ENCODE measurements at regions not wholly inside any gene's neighbourhood (a gene's known extent, or its start where the extent isn't known, plus 50 kb on each side); places are given as distances from the start of the nearest gene placed in this dataset.

- TF ChIP-seq CTCF (IDR thresholded peaks at IDR 0.05; ENCODE audit: unreplicated experiment) = no peak
- no peak for DNase-seq (ENCODE audit: low spot score)
- Mint-ChIP-seq H3K27me3 (ENCODE audit: unreplicated experiment) (peaks cover 1% of the 10 kb centered on the region), H3K4me1 (ENCODE audit: unreplicated experiment) (peaks cover 14% of the 10 kb centered on the region), H3K36me3 (ENCODE audit: low read depth, unreplicated experiment) (no peaks in the 10 kb centered on the region), H3K4me3 (ENCODE audit: unreplicated experiment) (no peak overlapping the region), H3K9me3 (ENCODE audit: unreplicated experiment) (no peaks in the 10 kb centered on the region), H3K27ac (ENCODE audit: unreplicated experiment) (no peak overlapping the region)
Observed at GRCh38 chr3:43199645-43200306, 86.6 kb upstream of the SNRK start.

DNA sequence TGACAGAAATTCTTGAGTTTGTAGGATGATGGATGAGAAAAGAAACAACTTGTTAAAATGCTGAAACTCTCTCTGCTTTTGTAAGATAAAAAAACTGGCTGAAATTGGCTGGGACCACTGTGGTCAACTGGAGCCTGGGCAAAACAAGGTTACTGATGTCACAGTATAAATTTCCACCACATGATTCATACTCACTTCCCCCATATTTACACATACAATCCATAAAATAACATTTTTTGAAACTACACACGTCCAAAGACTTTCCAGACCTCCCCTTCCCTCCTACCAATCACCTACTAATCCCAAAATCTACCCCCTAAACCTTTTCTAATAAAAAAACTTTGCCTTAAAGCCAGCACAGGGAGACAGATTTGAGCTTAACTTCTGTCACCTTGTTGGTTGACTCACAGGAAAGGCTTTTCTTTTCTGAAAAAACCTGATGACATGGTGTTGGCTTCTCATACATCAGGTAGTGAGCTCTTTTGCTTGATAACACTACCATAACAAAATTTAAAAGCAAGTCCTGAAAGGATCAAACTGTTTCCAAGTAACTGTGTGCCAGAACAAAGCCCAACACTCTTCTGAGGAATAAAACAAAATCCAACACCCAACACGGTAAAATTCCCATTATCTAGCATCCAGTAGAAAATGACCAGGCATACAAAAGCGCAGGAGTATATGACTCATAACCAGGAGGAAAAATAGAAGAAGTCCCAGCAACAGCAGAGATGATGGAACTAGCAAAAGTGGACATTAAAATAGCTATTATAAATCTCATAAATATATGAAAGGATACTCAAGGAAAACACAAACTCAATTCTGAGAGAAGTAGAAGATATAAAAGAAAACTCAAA, 87.3 kb upstream of the SNRK start:
- Mint-ChIP-seq H3K27ac (ENCODE audit: unreplicated experiment) (no peak overlapping the region), H3K27me3 (ENCODE audit: unreplicated experiment) (peaks cover 1% of the 10 kb centered on the region), H3K4me3 (ENCODE audit: unreplicated experiment) (no peak overlapping the region), H3K4me1 (ENCODE audit: unreplicated experiment) (peaks cover 14% of the 10 kb centered on the region), H3K9me3 (ENCODE audit: unreplicated experiment) (no peaks in the 10 kb centered on the region), H3K36me3 (ENCODE audit: low read depth, unreplicated experiment) (no peaks in the 10 kb centered on the region)
- no peak for DNase-seq (ENCODE audit: low spot score)
- no peak for TF ChIP-seq CTCF (IDR thresholded peaks at IDR 0.05; ENCODE audit: unreplicated experiment)

DNA sequence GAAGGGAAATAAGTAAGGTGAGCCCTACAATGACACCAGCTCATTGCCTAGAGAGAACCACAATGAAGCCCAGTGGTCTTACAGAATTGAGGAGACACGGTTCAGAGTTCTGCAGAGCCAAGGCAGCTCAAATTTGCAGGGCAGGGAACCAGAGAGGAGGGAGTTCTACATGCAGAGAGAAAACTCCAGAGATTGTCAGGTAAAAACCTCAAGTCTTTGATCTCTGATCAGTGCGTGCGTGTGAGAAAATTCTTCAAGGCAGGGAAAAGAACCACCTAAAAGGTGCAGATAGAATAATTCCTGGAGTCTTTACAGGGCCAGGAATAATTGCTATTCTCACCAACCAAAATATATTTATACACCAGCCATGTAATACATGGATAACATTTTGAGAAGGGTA, 88.0 kb upstream of the SNRK start:
- TF ChIP-seq CTCF (IDR thresholded peaks at IDR 0.05; ENCODE audit: unreplicated experiment) = no peak
- no peaks in the 10 kb centered on the region for H3K9me3 Mint-ChIP-seq (ENCODE audit: unreplicated experiment)
- no peak overlapping the region for H3K4me3 Mint-ChIP-seq (ENCODE audit: unreplicated experiment)
- H3K27ac Mint-ChIP-seq (ENCODE audit: unreplicated experiment) = no peak overlapping the region
- DNase-seq (ENCODE audit: low spot score) = no peak
- no peaks in the 10 kb centered on the region for H3K36me3 Mint-ChIP-seq (ENCODE audit: low read depth, unreplicated experiment)
- peaks cover 18% of the 10 kb centered on the region for H3K4me1 Mint-ChIP-seq (ENCODE audit: unreplicated experiment)
- peaks cover 1% of the 10 kb centered on the region for H3K27me3 Mint-ChIP-seq (ENCODE audit: unreplicated experiment)

DNA sequence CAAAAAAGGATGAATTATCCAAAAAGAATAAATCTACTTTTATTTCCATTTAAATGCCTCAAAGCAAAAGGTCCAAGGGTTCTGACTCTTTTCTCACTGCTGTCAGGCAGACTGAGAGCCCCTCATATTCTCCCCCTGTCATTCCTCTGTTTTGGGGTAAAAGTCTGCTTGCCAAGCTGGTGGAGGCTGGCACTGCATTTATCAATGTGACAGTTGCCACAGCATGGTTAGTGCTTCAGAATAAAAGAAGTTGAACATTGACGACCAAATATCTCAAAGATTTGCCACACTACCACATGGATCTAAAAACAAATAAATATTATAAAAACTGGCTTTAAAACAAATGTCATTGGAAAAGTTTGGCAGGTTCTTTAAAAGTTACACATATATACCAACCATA, 89.2 kb upstream of the SNRK start:
- TF ChIP-seq CTCF (IDR thresholded peaks at IDR 0.05; ENCODE audit: unreplicated experiment) = no peak
- H3K9me3 Mint-ChIP-seq (ENCODE audit: unreplicated experiment) = no peaks in the 10 kb centered on the region
- H3K4me3 Mint-ChIP-seq (ENCODE audit: unreplicated experiment) = no peak overlapping the region
- peaks cover 1% of the 10 kb centered on the region for H3K27me3 Mint-ChIP-seq (ENCODE audit: unreplicated experiment)
- no peak overlapping the region for H3K27ac Mint-ChIP-seq (ENCODE audit: unreplicated experiment)
- H3K4me1 Mint-ChIP-seq (ENCODE audit: unreplicated experiment) = peaks cover 28% of the 10 kb centered on the region
- no peaks in the 10 kb centered on the region for H3K36me3 Mint-ChIP-seq (ENCODE audit: low read depth, unreplicated experiment)
- no peak for DNase-seq (ENCODE audit: low spot score)

GRCh38 chr3:43196721-43197120, 89.6 kb upstream of the SNRK start:
- H3K4me3 Mint-ChIP-seq (ENCODE audit: unreplicated experiment) = no peak overlapping the region
- DNase-seq (ENCODE audit: low spot score) = no peak
- H3K36me3 Mint-ChIP-seq (ENCODE audit: low read depth, unreplicated experiment) = no peaks in the 10 kb centered on the region
- peak overlapping the region; percentile 38 for H3K27ac Mint-ChIP-seq (ENCODE audit: unreplicated experiment)
- H3K4me1 Mint-ChIP-seq (ENCODE audit: unreplicated experiment) = peaks cover 30% of the 10 kb centered on the region
- no peaks in the 10 kb centered on the region for H3K9me3 Mint-ChIP-seq (ENCODE audit: unreplicated experiment)
- TF ChIP-seq CTCF (IDR thresholded peaks at IDR 0.05; ENCODE audit: unreplicated experiment) = no peak
- peaks cover 1% of the 10 kb centered on the region for H3K27me3 Mint-ChIP-seq (ENCODE audit: unreplicated experiment)
